Upper lobe of left lung (tissue), 6 donors: ENCODE measurements at regions not wholly inside any gene's neighbourhood (a gene's known extent, or its start where the extent isn't known, plus 50 kb on each side); places are given as distances from the start of the nearest gene placed in this dataset.

Source experiments
- ATAC-seq, 2 donors: fragments of 200-7000 bp; cut with Tn5 transposase; one replicate each; pipeline ENCODE4 v1.9.1; 2022; ENCODE audit warnings: mild to moderate bottlenecking in 2 of 2, moderate library complexity in 2 of 2; ENCODE audit not compliant: low FRiP score in 2 of 2
- DNase-seq, 2 donors: peaks; one replicate each; pipeline ENCODE4 v3.0.0-alpha.2; 2019 to 2020
- H3K27ac ChIP-seq, 4 donors: fragments of 200-600 bp; sonication (generic); one replicate each; pipeline ENCODE4 v1.5.1; 2016 to 2019
- H3K27me3 ChIP-seq, 4 donors: fragments of 200-600 bp; sonication (generic); one replicate each; pipeline ENCODE4 v1.5.1; 2017 to 2019
- H3K36me3 ChIP-seq, 4 donors: fragments of 200-600 bp; sonication (generic); one replicate each; pipeline ENCODE4 v1.5.1; 2016 to 2019
- H3K4me1 ChIP-seq, 4 donors: fragments of 200-600 bp; sonication (generic); one replicate each; pipeline ENCODE4 v1.5.1; 2018 to 2019
- H3K4me3 ChIP-seq, 4 donors: fragments of 200-600 bp; sonication (generic); one replicate each; pipeline ENCODE4 v1.5.1; 2017 to 2019; ENCODE audit warnings: mild to moderate bottlenecking in 2 of 4, moderate library complexity in 1 of 4
- H3K9me3 ChIP-seq, 4 donors: fragments of 200-600 bp; sonication (generic); one replicate each; pipeline ENCODE4 v1.5.1; 2018 to 2019
- CTCF ChIP-seq, 6 experiments: fragments of 450-650 bp in 4 of 6; fragments of 200-600 bp in 2 of 6; sonication (generic) in 2 of 6; IDR thresholded peaks; one replicate each; pipeline ENCODE4 v1.5.1; 2016 to 2019; ENCODE audit warnings: antibody characterized with exemption in 6 of 6
- EP300 ChIP-seq, 4 donors: sonication (generic); formaldehyde crosslinking; IDR thresholded peaks; one replicate each; pipeline ENCODE4 v1.5.1; 2017; ENCODE audit warnings: antibody characterized with exemption in 4 of 4, control low read depth in 2 of 4
- POLR2A ChIP-seq, 4 donors: fragments of 450-650 bp; IDR thresholded peaks; one replicate each; pipeline ENCODE4 v1.5.1; 2016 to 2017; ENCODE audit warnings: antibody characterized with exemption in 4 of 4, mild to moderate bottlenecking in 2 of 4
- POLR2AphosphoS5 ChIP-seq, 2 donors: sonication (generic); formaldehyde crosslinking; IDR thresholded peaks; one replicate each; pipeline ENCODE4 v1.5.1; 2017; ENCODE audit warnings: antibody characterized with exemption in 2 of 2
- WGBS, 2 donors: methylation state at CpG; one replicate each; pipeline ENCODE4 v1.1.5; 2017 to 2018; 5-methylcytosine and 5-hydroxymethylcytosine counted together
- donor health status: DM: no; HTN: no; CAD: no; lungs with moderate emphysema.
- donor health status: DM: no; HTN: yes; CAD: no; lungs with severe emphysema.

- no peaks in the 10 kb centered on the region for H3K4me1 ChIP-seq
- no peak overlapping the region for H3K4me3 ChIP-seq
- WGBS, 2 donors = 85 to 92% methylated on average over 1 of the region's 1 CpG
- DNase-seq (no peak), ATAC-seq (no peak)
- H3K27me3 ChIP-seq = no peaks in the 10 kb centered on the region
- H3K36me3 ChIP-seq = no peaks in the 10 kb centered on the region
- H3K27ac ChIP-seq = no peak overlapping the region
- H3K9me3 ChIP-seq = no peaks in the 10 kb centered on the region
- TF ChIP-seq POLR2A (IDR thresholded peaks at IDR 0.05) (no peak), CTCF (IDR thresholded peaks at IDR 0.05) (no peak), POLR2AphosphoS5 (IDR thresholded peaks at IDR 0.05) (no peak), EP300 (IDR thresholded peaks at IDR 0.05) (no peak)
Observed at GRCh38 chr7:113562801-113563200, 356.0 kb downstream of the PPP1R3A start.

GRCh38 chr7:113562242-113562641 is 356.6 kb downstream of the PPP1R3A start:
- no peak for ATAC-seq
- no peaks in the 10 kb centered on the region for H3K4me1 ChIP-seq
- DNase-seq = no peak
- H3K36me3 ChIP-seq = no peaks in the 10 kb centered on the region
- H3K4me3 ChIP-seq = no peak overlapping the region
- TF ChIP-seq POLR2A (IDR thresholded peaks at IDR 0.05) (no peak), POLR2AphosphoS5 (IDR thresholded peaks at IDR 0.05) (no peak), EP300 (IDR thresholded peaks at IDR 0.05) (no peak), CTCF (IDR thresholded peaks at IDR 0.05) (no peak)
- no peaks in the 10 kb centered on the region for H3K9me3 ChIP-seq
- no peaks in the 10 kb centered on the region for H3K27me3 ChIP-seq
- no peak overlapping the region for H3K27ac ChIP-seq

- Histone ChIP-seq H3K27ac (no peak overlapping the region), H3K9me3 (no peaks in the 10 kb centered on the region), H3K27me3 (no peaks in the 10 kb centered on the region), H3K4me1 (no peaks in the 10 kb centered on the region), H3K4me3 (no peak overlapping the region), H3K36me3 (no peaks in the 10 kb centered on the region)
- no peak for DNase-seq
- ATAC-seq = no peak
- no peak for TF ChIP-seq POLR2AphosphoS5 (IDR thresholded peaks at IDR 0.05)
- no peak for TF ChIP-seq EP300 (IDR thresholded peaks at IDR 0.05)
- TF ChIP-seq POLR2A (IDR thresholded peaks at IDR 0.05) = no peak
- no peak for TF ChIP-seq CTCF (IDR thresholded peaks at IDR 0.05)
- 70 to 81% methylated on average over 2 of the region's 2 CpGs for WGBS, 2 donors
Observed at GRCh38 chr7:113561446-113561845, 357.4 kb downstream of the PPP1R3A start.

- H3K4me3 ChIP-seq = no peak overlapping the region
- no peaks in the 10 kb centered on the region for H3K27me3 ChIP-seq
- no peaks in the 10 kb centered on the region for H3K9me3 ChIP-seq
- ATAC-seq (no peak), DNase-seq (no peak)
- H3K36me3 ChIP-seq = no peaks in the 10 kb centered on the region
- no peak overlapping the region for H3K27ac ChIP-seq
- WGBS, 2 donors = 72 to 90% methylated on average over 1 of the region's 1 CpG
- H3K4me1 ChIP-seq = no peaks in the 10 kb centered on the region
- TF ChIP-seq POLR2AphosphoS5 (IDR thresholded peaks at IDR 0.05) = no peak
- TF ChIP-seq CTCF (IDR thresholded peaks at IDR 0.05) = no peak
- TF ChIP-seq EP300 (IDR thresholded peaks at IDR 0.05) = no peak
- TF ChIP-seq POLR2A (IDR thresholded peaks at IDR 0.05) = no peak
Observed at GRCh38 chr7:113550966-113551365, 367.8 kb downstream of the PPP1R3A start.

- no peak for ATAC-seq
- no peaks in the 10 kb centered on the region for H3K36me3 ChIP-seq
- H3K27me3 ChIP-seq = no peaks in the 10 kb centered on the region
- no peaks in the 10 kb centered on the region for H3K9me3 ChIP-seq
- no peaks in the 10 kb centered on the region for H3K4me1 ChIP-seq
- no peak for DNase-seq
- H3K27ac ChIP-seq = no peak overlapping the region
- H3K4me3 ChIP-seq = no peak overlapping the region
- TF ChIP-seq EP300 (IDR thresholded peaks at IDR 0.05) (no peak), CTCF (IDR thresholded peaks at IDR 0.05) (no peak), POLR2A (IDR thresholded peaks at IDR 0.05) (no peak), POLR2AphosphoS5 (IDR thresholded peaks at IDR 0.05) (no peak)
Observed at GRCh38 chr7:113548561-113548960, 370.2 kb downstream of the PPP1R3A start.
